ENCODE measurements at regions not wholly inside any gene's neighbourhood (a gene's known extent, or its start where the extent isn't known, plus 50 kb on each side); places are given as distances from the start of the nearest gene placed in this dataset.

DNA sequence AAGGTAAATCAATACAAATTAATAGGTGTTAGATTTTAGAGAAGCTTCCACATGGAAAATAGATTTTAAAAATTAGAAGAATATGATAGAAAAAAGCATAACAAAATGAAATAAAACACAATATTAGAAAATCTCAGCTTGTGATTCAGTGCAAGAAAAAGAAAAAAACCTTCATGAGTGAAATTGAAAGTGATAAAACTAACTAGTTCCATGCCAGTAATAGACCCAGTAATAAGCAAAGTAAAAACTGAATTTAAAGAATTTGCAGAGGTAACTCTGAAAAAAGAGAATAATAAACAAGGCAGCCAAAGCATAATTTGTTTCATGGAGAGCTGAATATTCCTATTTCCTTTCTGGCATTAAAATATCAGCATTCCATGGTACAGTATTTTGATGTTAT lies 174.3 kb upstream of the TENM3 start:
- FAIRE-seq: no peak

DNA sequence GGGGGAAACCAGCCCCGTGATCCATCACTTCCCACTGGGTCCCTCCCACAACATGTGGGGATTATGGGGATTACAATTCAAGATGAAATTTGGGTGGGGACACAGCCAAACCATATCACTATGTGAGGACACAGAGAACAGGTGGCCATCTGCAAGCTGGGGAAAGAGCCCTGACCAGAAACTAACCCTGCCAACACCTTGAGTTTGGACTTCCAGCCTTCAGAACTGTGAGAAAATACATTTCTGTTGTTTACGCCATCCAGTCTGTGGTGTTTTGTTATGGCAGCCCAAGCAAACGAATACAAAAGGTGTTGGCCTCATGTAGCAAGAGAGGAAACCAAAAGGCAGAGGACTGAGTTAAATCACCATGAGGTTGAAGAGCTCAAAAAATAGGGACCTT lies 169.9 kb upstream of the TENM3 start:
- no peaks in the 10 kb centered on the region for H3K79me2 ChIP-seq (ENCODE audit: control insufficient read depth, insufficient read depth, low read length)
- H4K20me1 ChIP-seq (ENCODE audit: control insufficient read depth, insufficient read depth): no peaks in the 10 kb centered on the region
- intact Hi-C loops (cut with micrococcal nuclease; ENCODE audit: unreplicated experiment): no loop called here
- DNase-seq (ENCODE audit: low read depth, low spot score) (no peak), FAIRE-seq (no peak), ATAC-seq (no peak)
- H3K27ac ChIP-seq (ENCODE audit: control insufficient read depth, insufficient read depth): no peak overlapping the region
- H3K9ac ChIP-seq (ENCODE audit: control insufficient read depth, insufficient read depth, low read length): no peak overlapping the region
- CTCF ChIA-PET: no interaction called here
- H3K27me3 ChIP-seq (replicated peaks in 1 of 2; ENCODE audit: control insufficient read depth in 2 of 2, insufficient read depth in 2 of 2, low read length in 1 of 2): no peaks in the 10 kb centered on the region
- 3% methylated on average over 3 of the region's 3 CpGs for WGBS (ENCODE audit: insufficient coverage, insufficient replicate concordance, low lambda C conversion rate, missing lambda C conversion rate)
- H3K36me3 ChIP-seq (ENCODE audit: control insufficient read depth in 2 of 2, insufficient read depth in 2 of 2, low read length in 1 of 2): no peaks in the 10 kb centered on the region
- no peaks in the 10 kb centered on the region for H3K4me1 ChIP-seq (ENCODE audit: control insufficient read depth, insufficient read depth, low read length)
- no peak overlapping the region for H2AFZ ChIP-seq (ENCODE audit: control insufficient read depth, low read depth, low read length)
- H3K4me2 ChIP-seq (ENCODE audit: control insufficient read depth, insufficient read depth): no peak overlapping the region
- no TSS peak for BruUV-seq (replicated peaks)
- SMC1A ChIA-PET (ENCODE audit: uncharacterized antibody, unreplicated experiment): no interaction called here
- in situ Hi-C loops (cut with MboI): no loop called here
- RAD21 ChIA-PET (ENCODE audit: unreplicated experiment): no interaction called here
- no peaks in the 10 kb centered on the region; the same call in 2 of the 3 replicates for H3K9me3 ChIP-seq (replicated peaks; ENCODE audit: control insufficient read depth, insufficient read depth, low read length)
- H3K4me3 ChIP-seq: no peak overlapping the region
- POLR2A ChIA-PET: no interaction called here
- no peak for TF ChIP-seq IKZF2 (IDR thresholded peaks at IDR 0.05)
- no peak for TF ChIP-seq NR2C1 (IDR thresholded peaks at IDR 0.05)
- TF ChIP-seq CHD2 (IDR thresholded peaks at IDR 0.05; ENCODE audit: borderline replicate concordance, low read depth, low read length): no peak
- no peak for TF ChIP-seq TAF1 (IDR thresholded peaks at IDR 0.05; ENCODE audit: borderline replicate concordance, low read depth, low read length)
- TF ChIP-seq RAD51 (IDR thresholded peaks at IDR 0.05): no peak
- TF ChIP-seq NR2F1 (conservative IDR thresholded peaks at IDR 0.05): no peak
- no peak for TF ChIP-seq NR2C2 (IDR thresholded peaks at IDR 0.05; ENCODE audit: borderline replicate concordance, control insufficient read depth, insufficient read length, low read depth)
- TF ChIP-seq, protein P1, sequence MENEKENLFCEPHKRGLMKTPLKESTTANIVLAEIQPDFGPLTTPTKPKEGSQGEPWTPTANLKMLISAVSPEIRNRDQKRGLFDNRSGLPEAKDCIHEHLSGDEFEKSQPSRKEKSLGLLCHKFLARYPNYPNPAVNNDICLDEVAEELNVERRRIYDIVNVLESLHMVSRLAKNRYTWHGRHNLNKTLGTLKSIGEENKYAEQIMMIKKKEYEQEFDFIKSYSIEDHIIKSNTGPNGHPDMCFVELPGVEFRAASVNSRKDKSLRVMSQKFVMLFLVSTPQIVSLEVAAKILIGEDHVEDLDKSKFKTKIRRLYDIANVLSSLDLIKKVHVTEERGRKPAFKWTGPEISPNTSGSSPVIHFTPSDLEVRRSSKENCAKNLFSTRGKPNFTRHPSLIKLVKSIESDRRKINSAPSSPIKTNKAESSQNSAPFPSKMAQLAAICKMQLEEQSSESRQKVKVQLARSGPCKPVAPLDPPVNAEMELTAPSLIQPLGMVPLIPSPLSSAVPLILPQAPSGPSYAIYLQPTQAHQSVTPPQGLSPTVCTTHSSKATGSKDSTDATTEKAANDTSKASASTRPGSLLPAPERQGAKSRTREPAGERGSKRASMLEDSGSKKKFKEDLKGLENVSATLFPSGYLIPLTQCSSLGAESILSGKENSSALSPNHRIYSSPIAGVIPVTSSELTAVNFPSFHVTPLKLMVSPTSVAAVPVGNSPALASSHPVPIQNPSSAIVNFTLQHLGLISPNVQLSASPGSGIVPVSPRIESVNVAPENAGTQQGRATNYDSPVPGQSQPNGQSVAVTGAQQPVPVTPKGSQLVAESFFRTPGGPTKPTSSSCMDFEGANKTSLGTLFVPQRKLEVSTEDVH (IDR thresholded peaks at IDR 0.05; ENCODE audit: low read depth, partially characterized antibody): no peak
- no peak for TF ChIP-seq POLR2A (IDR thresholded peaks at IDR 0.05; ENCODE audit: low read depth, low read length)
- no peak for TF ChIP-seq SMARCA5 (IDR thresholded peaks at IDR 0.05)
- no peak for TF ChIP-seq MTA2 (IDR thresholded peaks at IDR 0.05; ENCODE audit: low read depth)
- TF ChIP-seq, protein P2, sequence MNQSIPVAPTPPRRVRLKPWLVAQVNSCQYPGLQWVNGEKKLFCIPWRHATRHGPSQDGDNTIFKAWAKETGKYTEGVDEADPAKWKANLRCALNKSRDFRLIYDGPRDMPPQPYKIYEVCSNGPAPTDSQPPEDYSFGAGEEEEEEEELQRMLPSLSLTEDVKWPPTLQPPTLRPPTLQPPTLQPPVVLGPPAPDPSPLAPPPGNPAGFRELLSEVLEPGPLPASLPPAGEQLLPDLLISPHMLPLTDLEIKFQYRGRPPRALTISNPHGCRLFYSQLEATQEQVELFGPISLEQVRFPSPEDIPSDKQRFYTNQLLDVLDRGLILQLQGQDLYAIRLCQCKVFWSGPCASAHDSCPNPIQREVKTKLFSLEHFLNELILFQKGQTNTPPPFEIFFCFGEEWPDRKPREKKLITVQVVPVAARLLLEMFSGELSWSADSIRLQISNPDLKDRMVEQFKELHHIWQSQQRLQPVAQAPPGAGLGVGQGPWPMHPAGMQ (IDR thresholded peaks at IDR 0.05; ENCODE audit: borderline replicate concordance): no peak
- TF ChIP-seq IRF4 (IDR thresholded peaks at IDR 0.05; ENCODE audit: low read depth, low read length): no peak

More for the DNA sequence above, 174.3 kb upstream of the TENM3 start:
- CTCF ChIA-PET: interaction anchor here (0.7 kb wide), 1 partner anchor 689 kb away, joined by 3 read pairs; no protein-coding TSS in a partner anchor
- no TSS peak for BruUV-seq (replicated peaks)
- in situ Hi-C loops (cut with MboI) (no loop called here), intact Hi-C loops (cut with micrococcal nuclease; ENCODE audit: unreplicated experiment) (no loop called here)
- H3K79me2 ChIP-seq (ENCODE audit: control insufficient read depth, insufficient read depth, low read length): no peaks in the 10 kb centered on the region
- no peaks in the 10 kb centered on the region for H3K36me3 ChIP-seq (ENCODE audit: control insufficient read depth in 2 of 2, insufficient read depth in 2 of 2, low read length in 1 of 2)
- no peak overlapping the region for H3K4me3 ChIP-seq
- H3K4me1 ChIP-seq (ENCODE audit: control insufficient read depth, insufficient read depth, low read length): no peaks in the 10 kb centered on the region
- no peak for TF ChIP-seq BHLHE40 (IDR thresholded peaks at IDR 0.05; ENCODE audit: borderline replicate concordance in 1 of 2, low read depth in 2 of 2, low read length in 1 of 2)
- TF ChIP-seq JUNB (IDR thresholded peaks at IDR 0.05): peak; percentile 41; the same call in 1 of the 2 replicates
- no peak overlapping the region for H3K27ac ChIP-seq (ENCODE audit: control insufficient read depth, insufficient read depth)
- no peaks in the 10 kb centered on the region; the same call in 1 of the 3 replicates for H3K9me3 ChIP-seq (replicated peaks; ENCODE audit: control insufficient read depth, insufficient read depth, low read length)
- SMC1A ChIA-PET (ENCODE audit: uncharacterized antibody, unreplicated experiment): no interaction called here
- RAD21 ChIA-PET (ENCODE audit: unreplicated experiment): no interaction called here
- DNase-seq (ENCODE audit: low read depth, low spot score) (no peak), ATAC-seq (no peak)
- H3K27me3 ChIP-seq (replicated peaks in 1 of 2; ENCODE audit: control insufficient read depth in 2 of 2, insufficient read depth in 2 of 2, low read length in 1 of 2): no peaks in the 10 kb centered on the region
- H4K20me1 ChIP-seq (ENCODE audit: control insufficient read depth, insufficient read depth): no peaks in the 10 kb centered on the region
- H3K9ac ChIP-seq (ENCODE audit: control insufficient read depth, insufficient read depth, low read length): no peak overlapping the region
- no peak overlapping the region for H3K4me2 ChIP-seq (ENCODE audit: control insufficient read depth, insufficient read depth)
- POLR2A ChIA-PET: no interaction called here
- no peak overlapping the region for H2AFZ ChIP-seq (ENCODE audit: control insufficient read depth, low read depth, low read length)

All from GM12878 (cell line).